IPS DF 4.7 (cell line): ENCODE measurements at regions not wholly inside any gene's neighbourhood (a gene's known extent, or its start where the extent isn't known, plus 50 kb on each side); places are given as distances from the start of the nearest gene placed in this dataset.

Experiments used
- DNase-seq: peaks from one replicate; pipeline ENCODE4 v3.0.0-alpha.2; 2013; ENCODE audit warnings: low spot score; ENCODE audit errors: extremely low read depth

DNA sequence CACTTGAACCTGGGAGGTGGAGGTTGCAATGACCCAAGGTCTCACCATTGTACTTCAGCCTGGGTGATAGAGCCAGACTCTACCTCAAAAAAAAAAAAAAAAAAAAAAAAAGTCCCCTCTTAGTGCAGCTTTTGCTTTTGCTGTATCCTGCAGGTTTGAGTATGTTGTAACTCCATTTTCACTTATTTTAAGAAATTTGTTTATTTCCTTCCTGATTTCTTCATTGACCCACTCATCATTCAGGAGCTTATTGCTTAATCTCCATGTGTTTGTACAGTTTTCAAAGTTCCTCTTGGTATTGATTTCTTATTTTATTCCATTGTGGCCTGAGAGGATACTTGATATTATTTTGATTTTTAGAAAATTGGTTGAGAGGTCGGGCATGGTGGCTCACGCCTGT lies 50.9 kb upstream of the AK4 start:
- no peak for DNase-seq
